ENCODE measurements at regions not wholly inside any gene's neighbourhood (a gene's known extent, or its start where the extent isn't known, plus 50 kb on each side); places are given as distances from the start of the nearest gene placed in this dataset.

- DNase-seq, result no peak
- no peak overlapping the region for H3K4me3 Mint-ChIP-seq
- H3K27ac Mint-ChIP-seq, result no peak overlapping the region
- H3K9me3 ChIP-seq (ENCODE audit: control insufficient read depth, low read length), result no peaks in the 10 kb centered on the region
- no peak overlapping the region for H3K27ac ChIP-seq (ENCODE audit: low read depth, low read length)
- no peak overlapping the region for H3K4me3 ChIP-seq (ENCODE audit: low read length)
- no peak overlapping the region for H3K9ac ChIP-seq (ENCODE audit: extremely low read depth, low read length, poor library complexity, severe bottlenecking)
- H3K27me3 ChIP-seq (ENCODE audit: control insufficient read depth, insufficient read depth, low read length, poor library complexity, severe bottlenecking), result no peaks in the 10 kb centered on the region
- TF ChIP-seq, protein P1, sequence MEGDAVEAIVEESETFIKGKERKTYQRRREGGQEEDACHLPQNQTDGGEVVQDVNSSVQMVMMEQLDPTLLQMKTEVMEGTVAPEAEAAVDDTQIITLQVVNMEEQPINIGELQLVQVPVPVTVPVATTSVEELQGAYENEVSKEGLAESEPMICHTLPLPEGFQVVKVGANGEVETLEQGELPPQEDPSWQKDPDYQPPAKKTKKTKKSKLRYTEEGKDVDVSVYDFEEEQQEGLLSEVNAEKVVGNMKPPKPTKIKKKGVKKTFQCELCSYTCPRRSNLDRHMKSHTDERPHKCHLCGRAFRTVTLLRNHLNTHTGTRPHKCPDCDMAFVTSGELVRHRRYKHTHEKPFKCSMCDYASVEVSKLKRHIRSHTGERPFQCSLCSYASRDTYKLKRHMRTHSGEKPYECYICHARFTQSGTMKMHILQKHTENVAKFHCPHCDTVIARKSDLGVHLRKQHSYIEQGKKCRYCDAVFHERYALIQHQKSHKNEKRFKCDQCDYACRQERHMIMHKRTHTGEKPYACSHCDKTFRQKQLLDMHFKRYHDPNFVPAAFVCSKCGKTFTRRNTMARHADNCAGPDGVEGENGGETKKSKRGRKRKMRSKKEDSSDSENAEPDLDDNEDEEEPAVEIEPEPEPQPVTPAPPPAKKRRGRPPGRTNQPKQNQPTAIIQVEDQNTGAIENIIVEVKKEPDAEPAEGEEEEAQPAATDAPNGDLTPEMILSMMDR (conservative IDR thresholded peaks at IDR 0.05), result no peak
- no peaks in the 10 kb centered on the region for H3K27me3 Mint-ChIP-seq (ENCODE audit: insufficient read depth)
- no peaks in the 10 kb centered on the region for H3K9me3 Mint-ChIP-seq
- H3K4me1 Mint-ChIP-seq, result no peaks in the 10 kb centered on the region
- no peaks in the 10 kb centered on the region for H3K36me3 ChIP-seq (ENCODE audit: control insufficient read depth, insufficient read depth, low read length)
- no peaks in the 10 kb centered on the region for H3K4me1 ChIP-seq (ENCODE audit: control insufficient read depth, insufficient read depth, low read length)
- no peaks in the 10 kb centered on the region for H3K36me3 Mint-ChIP-seq (ENCODE audit: low read depth)
Measured at GRCh38 chr2:123419976-123420375, 605.1 kb upstream of the CNTNAP5 start.

- DNase-seq, result no peak
- 95% methylated on average over 6 of the region's 6 CpGs; no CpG with 5 or more reads in 1 of the 2 experiments for WGBS, 2 experiments (ENCODE audit: insufficient coverage in 1 of 2, insufficient read length in 1 of 2)
- Histone ChIP-seq H3K4me1 (ENCODE audit: control insufficient read depth, insufficient read depth, low read length) (no peaks in the 10 kb centered on the region), H3K9me3 (ENCODE audit: control insufficient read depth, low read length) (no peaks in the 10 kb centered on the region), H3K9ac (ENCODE audit: extremely low read depth, low read length, poor library complexity, severe bottlenecking) (no peak overlapping the region), H3K4me3 (ENCODE audit: low read length) (no peak overlapping the region), H3K36me3 (ENCODE audit: control insufficient read depth, insufficient read depth, low read length) (no peaks in the 10 kb centered on the region), H3K27me3 (ENCODE audit: control insufficient read depth, insufficient read depth, low read length, poor library complexity, severe bottlenecking) (no peaks in the 10 kb centered on the region), H3K27ac (ENCODE audit: low read depth, low read length) (no peak overlapping the region)
- Mint-ChIP-seq H3K9me3 (no peaks in the 10 kb centered on the region), H3K36me3 (ENCODE audit: low read depth) (no peaks in the 10 kb centered on the region), H3K4me1 (peaks cover 10% of the 10 kb centered on the region), H3K27me3 (ENCODE audit: insufficient read depth) (no peaks in the 10 kb centered on the region), H3K4me3 (no peak overlapping the region), H3K27ac (no peak overlapping the region)
- TF ChIP-seq, protein P1 (conservative IDR thresholded peaks at IDR 0.05), result no peak
Measured at GRCh38 chr2:123434546-123435395, 590.3 kb upstream of the CNTNAP5 start.

DNA sequence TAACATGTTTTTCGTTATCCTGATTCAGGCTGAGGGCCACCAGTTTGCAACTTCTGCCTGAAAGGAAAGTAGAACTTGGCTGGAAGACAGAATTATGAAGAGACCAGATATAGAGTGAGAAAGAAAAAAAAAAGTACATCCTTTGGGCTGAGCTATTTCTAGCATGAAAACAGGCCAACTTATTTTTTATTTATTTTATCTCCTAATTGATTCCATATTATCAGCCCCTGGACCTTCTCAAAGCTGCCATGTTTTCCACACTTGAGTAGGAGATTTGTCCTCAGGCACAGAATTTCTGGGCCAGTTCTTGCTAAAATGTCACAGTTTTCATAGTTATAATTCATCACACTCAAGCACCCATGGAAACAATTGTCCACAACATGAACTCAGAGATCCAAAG is 586.8 kb upstream of the CNTNAP5 start:
- no peaks in the 10 kb centered on the region for H3K27me3 Mint-ChIP-seq (ENCODE audit: insufficient read depth)
- H3K9me3 Mint-ChIP-seq, result no peaks in the 10 kb centered on the region
- H3K27ac Mint-ChIP-seq, result no peak overlapping the region
- H3K9me3 ChIP-seq (ENCODE audit: control insufficient read depth, low read length), result no peaks in the 10 kb centered on the region
- no peaks in the 10 kb centered on the region for H3K36me3 Mint-ChIP-seq (ENCODE audit: low read depth)
- H3K36me3 ChIP-seq (ENCODE audit: control insufficient read depth, insufficient read depth, low read length), result no peaks in the 10 kb centered on the region
- H3K4me3 ChIP-seq (ENCODE audit: low read length), result no peak overlapping the region
- no peak overlapping the region for H3K27ac ChIP-seq (ENCODE audit: low read depth, low read length)
- H3K4me1 ChIP-seq (ENCODE audit: control insufficient read depth, insufficient read depth, low read length), result no peaks in the 10 kb centered on the region
- DNase-seq, result no peak
- TF ChIP-seq, protein P1 (conservative IDR thresholded peaks at IDR 0.05), result no peak
- no peak overlapping the region for H3K9ac ChIP-seq (ENCODE audit: extremely low read depth, low read length, poor library complexity, severe bottlenecking)
- 94% methylated on average over 1 of the region's 1 CpG; no CpG with 5 or more reads in 1 of the 2 experiments for WGBS, 2 experiments (ENCODE audit: insufficient coverage in 1 of 2, insufficient read length in 1 of 2)
- H3K4me1 Mint-ChIP-seq, result peaks cover 10% of the 10 kb centered on the region
- H3K27me3 ChIP-seq (ENCODE audit: control insufficient read depth, insufficient read depth, low read length, poor library complexity, severe bottlenecking), result no peaks in the 10 kb centered on the region
- no peak overlapping the region for H3K4me3 Mint-ChIP-seq
